ENCODE measurements at regions not wholly inside any gene's neighbourhood (a gene's known extent, or its start where the extent isn't known, plus 50 kb on each side); places are given as distances from the start of the nearest gene placed in this dataset.

DNA sequence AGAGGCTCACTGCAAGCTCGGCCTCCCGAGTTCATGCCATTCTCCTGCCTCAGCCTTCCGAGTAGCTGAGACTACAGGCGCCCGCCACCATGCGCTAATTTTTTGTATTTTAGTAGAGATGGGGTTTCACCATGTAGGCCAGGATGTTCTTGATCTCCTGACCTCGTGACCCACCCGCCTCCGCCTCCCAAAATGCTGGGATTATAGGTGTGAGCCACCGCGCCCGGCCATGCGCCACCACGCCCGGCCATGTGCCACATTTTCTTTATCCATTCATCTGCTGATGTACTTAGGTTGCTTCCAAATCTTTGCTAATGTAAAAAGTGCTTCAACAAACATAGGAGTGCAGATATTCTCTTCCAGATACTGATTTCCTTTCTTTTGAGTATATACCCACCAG lies 408.6 kb downstream of the CAAP1 start:
- no peak overlapping the region for H3K4me3 ChIP-seq (ENCODE audit: low read depth, low read length)
- TF ChIP-seq CTCF (IDR thresholded peaks at IDR 0.05; ENCODE audit: low read depth, low read length) = no peak
- no peak for DNase-seq (ENCODE audit: low read depth, low spot score)
- in situ Hi-C loops (cut with HindIII; ENCODE audit: low sequenced_read_pairs) = no loop called here

DNA sequence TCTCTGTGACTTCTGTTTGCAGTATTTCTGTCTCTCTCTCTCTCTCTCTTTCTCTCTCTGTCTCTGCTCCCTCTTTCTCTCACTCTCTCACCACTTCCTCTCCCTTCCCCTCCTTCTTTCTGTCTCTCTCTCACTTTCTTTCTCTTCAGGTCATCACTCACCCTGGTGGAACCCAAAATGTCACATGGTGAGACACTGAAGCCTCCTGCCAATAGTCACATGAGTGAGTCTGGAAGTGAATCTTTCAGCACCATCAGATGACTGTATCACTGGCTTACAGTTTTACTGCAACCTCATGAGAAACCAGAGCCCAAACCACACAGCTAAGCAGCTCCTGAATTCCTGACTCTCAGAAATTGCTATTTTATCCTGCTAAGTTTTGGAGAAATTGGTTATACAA lies 414.6 kb downstream of the CAAP1 start:
- no peak for TF ChIP-seq CTCF (IDR thresholded peaks at IDR 0.05; ENCODE audit: low read depth, low read length)
- no peak overlapping the region for H3K4me3 ChIP-seq (ENCODE audit: low read depth, low read length)
- no peak for DNase-seq (ENCODE audit: low read depth, low spot score)
- in situ Hi-C loops (cut with HindIII; ENCODE audit: low sequenced_read_pairs) = no loop called here

- H3K4me3 ChIP-seq (ENCODE audit: low read depth, low read length) = no peak overlapping the region
- no peak for DNase-seq (ENCODE audit: low read depth, low spot score)
- TF ChIP-seq CTCF (IDR thresholded peaks at IDR 0.05; ENCODE audit: low read depth, low read length) = no peak
- in situ Hi-C loops (cut with HindIII; ENCODE audit: low sequenced_read_pairs) = no loop called here
Observed at GRCh38 chr9:26471261-26471660, 421.3 kb downstream of the CAAP1 start.

- in situ Hi-C loops (cut with HindIII; ENCODE audit: low sequenced_read_pairs) = no loop called here
- H3K4me3 ChIP-seq (ENCODE audit: low read depth, low read length) = no peak overlapping the region
- no peak for DNase-seq (ENCODE audit: low read depth, low spot score)
- no peak for TF ChIP-seq CTCF (IDR thresholded peaks at IDR 0.05; ENCODE audit: low read depth, low read length)
Observed at GRCh38 chr9:26470284-26470683, 422.3 kb downstream of the CAAP1 start.

DNA sequence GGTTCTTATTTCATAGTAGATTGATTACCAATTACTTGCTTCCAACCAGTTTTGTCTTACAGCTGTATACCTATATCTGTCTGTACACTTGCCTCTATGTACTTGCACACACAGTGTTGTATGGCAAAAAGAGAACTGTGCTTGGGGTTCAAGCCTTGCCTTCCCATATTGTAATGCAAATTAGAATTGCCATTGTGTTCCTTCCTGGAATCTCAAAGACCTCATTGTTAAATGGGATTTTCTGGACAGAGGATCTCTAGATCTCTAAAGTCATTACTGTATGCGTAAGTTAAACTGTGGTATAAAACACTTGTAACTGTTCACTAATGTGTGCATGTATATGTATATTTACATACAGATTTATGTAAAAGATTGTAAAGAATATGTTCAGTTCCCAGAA lies 428.8 kb downstream of the CAAP1 start:
- TF ChIP-seq CTCF (IDR thresholded peaks at IDR 0.05; ENCODE audit: low read depth, low read length) = no peak
- H3K4me3 ChIP-seq (ENCODE audit: low read depth, low read length) = no peak overlapping the region
- in situ Hi-C loops (cut with HindIII; ENCODE audit: low sequenced_read_pairs) = no loop called here
- DNase-seq (ENCODE audit: low read depth, low spot score) = no peak

DNA sequence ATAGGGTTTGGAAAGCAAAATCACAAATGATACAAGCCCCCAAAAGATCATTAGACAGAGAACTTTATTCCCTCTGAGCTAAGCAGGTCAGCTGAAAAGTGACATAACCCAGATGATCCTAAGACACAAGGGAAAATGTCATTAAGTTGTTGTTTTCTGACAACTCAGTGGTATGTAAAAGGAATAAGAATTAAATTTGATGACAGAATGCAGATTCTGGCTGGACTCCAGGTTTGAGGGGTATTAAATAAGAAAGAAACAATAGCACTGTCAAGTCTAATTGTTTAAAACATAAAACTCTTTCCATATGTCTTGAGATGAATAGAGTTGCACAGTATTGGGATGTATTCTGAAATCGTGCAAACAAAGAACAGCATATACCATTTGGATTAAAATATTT lies 429.9 kb downstream of the CAAP1 start:
- TF ChIP-seq CTCF (IDR thresholded peaks at IDR 0.05; ENCODE audit: low read depth, low read length) = no peak
- no peak overlapping the region for H3K4me3 ChIP-seq (ENCODE audit: low read depth, low read length)
- DNase-seq (ENCODE audit: low read depth, low spot score) = no peak
- in situ Hi-C loops (cut with HindIII; ENCODE audit: low sequenced_read_pairs) = no loop called here

DNA sequence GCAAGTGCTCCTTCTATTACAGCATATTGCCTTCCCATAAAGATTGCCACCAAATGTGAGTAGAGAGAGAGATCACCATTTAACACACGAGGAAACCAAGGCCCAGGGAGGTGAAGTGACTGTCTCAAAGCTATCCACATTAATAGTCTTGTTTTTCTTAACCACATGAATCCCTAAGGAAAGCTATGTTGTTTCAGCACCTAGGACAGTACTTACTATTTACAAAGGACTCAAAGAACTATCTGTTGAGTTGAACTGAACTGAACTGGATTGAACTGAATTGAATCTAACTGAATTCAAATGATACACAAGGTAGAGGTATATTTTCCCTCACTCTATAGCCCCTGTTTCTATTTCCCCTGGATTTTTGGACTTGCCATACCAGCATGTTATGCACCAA lies 430.4 kb downstream of the CAAP1 start:
- in situ Hi-C loops (cut with HindIII; ENCODE audit: low sequenced_read_pairs) = no loop called here
- peak; percentile 1 for DNase-seq (ENCODE audit: low read depth, low spot score)
- H3K4me3 ChIP-seq (ENCODE audit: low read depth, low read length) = no peak overlapping the region
- TF ChIP-seq CTCF (IDR thresholded peaks at IDR 0.05; ENCODE audit: low read depth, low read length) = no peak
